ENCODE measurements at regions not wholly inside any gene's neighbourhood (a gene's known extent, or its start where the extent isn't known, plus 50 kb on each side); places are given as distances from the start of the nearest gene placed in this dataset.

DNA sequence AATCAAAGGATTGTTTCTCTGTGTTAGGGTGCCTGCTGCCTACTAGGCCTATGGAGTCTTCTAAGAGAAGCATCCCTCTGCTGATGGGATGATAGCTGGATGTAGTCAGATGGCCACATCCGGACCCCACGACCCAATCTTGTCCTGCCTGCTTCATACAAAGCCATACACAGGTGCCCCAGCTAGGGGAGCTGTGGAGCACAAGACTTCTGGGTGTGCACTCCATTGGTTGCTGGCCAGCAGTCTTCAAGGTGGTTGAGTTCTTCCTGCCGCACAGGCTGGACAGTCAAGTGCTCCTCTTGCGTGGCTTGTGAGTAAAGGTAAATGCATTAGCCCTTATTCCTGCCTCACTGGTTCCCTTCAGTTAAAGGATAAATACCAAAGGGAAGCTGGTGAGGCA, 120.2 kb downstream of the TEX36 start:
- TF ChIP-seq, protein P1, sequence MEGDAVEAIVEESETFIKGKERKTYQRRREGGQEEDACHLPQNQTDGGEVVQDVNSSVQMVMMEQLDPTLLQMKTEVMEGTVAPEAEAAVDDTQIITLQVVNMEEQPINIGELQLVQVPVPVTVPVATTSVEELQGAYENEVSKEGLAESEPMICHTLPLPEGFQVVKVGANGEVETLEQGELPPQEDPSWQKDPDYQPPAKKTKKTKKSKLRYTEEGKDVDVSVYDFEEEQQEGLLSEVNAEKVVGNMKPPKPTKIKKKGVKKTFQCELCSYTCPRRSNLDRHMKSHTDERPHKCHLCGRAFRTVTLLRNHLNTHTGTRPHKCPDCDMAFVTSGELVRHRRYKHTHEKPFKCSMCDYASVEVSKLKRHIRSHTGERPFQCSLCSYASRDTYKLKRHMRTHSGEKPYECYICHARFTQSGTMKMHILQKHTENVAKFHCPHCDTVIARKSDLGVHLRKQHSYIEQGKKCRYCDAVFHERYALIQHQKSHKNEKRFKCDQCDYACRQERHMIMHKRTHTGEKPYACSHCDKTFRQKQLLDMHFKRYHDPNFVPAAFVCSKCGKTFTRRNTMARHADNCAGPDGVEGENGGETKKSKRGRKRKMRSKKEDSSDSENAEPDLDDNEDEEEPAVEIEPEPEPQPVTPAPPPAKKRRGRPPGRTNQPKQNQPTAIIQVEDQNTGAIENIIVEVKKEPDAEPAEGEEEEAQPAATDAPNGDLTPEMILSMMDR (conservative IDR thresholded peaks at IDR 0.05): no peak
- H3K27ac ChIP-seq: no peak overlapping the region

DNA sequence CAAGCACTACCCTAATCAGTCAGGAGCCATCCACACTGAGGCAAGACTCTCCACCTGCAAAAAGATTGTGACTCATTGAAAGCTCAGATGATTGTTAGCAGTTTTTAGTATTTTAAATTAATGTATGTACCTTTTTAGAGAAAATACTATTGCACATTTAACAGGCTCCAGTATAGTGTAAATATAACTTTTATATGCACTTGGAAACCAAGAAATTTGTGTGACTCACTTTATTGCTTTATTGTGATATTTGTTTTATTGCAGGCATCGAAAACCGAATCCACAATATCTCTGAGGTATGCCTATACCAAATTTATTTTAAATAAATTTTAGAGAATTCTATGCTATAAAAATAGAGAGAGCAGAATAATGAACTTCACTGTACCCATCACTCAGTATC, 122.0 kb downstream of the TEX36 start:
- TF ChIP-seq, protein P1 (conservative IDR thresholded peaks at IDR 0.05): no peak
- H3K27ac ChIP-seq: no peak overlapping the region

DNA sequence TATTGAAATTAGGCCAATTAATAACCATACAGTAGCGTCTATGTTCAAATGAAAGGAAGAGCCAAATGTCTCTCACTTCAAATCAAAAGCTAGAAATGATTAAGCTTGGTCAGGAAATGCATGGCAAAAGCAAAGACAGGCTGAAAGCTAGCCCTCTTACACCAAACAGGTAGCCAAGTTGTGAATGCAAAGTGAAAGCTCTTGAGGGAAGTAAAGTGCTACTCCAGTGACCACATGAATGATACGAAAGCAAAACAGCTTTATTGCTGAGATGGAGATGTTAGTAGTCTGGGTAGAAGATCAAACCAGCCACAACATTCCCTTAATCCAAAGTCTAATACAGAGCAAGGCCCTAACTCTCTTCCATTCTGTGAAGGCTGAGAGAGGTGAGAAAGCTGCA, 123.8 kb downstream of the TEX36 start:
- H3K27ac ChIP-seq: no peak overlapping the region
- TF ChIP-seq, protein P1 (conservative IDR thresholded peaks at IDR 0.05): no peak

DNA sequence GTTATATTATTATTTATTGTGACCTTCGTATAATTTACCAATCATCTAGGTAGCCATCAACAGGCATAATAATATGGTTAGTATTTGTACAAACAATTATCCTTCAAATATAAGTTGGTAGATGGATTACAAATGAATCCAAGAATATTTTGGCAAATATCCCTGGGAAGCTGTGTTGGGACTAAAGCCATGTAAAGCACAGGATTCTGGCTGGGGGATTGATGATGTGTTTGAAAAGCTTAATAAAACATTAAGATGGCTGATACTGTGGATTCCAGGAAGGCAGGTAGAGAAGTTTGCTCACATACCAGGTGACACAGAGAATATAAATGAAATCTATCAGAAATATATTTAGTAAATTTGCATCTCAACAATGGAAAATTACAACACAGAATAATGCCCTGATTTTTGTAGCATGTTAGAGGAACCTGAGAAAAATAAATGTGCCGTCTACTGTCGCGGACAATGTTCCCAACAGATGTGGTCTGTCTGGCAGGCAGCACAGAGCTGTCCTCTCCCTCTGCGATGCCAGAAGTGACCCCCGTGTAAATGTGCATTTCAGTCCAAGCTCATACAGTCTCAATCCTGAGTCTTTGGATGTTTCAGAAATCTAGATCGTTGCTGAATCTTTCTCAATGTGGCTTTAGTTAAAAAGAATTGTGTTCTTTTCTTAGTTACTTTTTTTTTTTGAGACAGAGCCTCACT, 125.0 kb downstream of the TEX36 start:
- TF ChIP-seq, protein P1 (conservative IDR thresholded peaks at IDR 0.05): no peak
- no peak overlapping the region for H3K27ac ChIP-seq

DNA sequence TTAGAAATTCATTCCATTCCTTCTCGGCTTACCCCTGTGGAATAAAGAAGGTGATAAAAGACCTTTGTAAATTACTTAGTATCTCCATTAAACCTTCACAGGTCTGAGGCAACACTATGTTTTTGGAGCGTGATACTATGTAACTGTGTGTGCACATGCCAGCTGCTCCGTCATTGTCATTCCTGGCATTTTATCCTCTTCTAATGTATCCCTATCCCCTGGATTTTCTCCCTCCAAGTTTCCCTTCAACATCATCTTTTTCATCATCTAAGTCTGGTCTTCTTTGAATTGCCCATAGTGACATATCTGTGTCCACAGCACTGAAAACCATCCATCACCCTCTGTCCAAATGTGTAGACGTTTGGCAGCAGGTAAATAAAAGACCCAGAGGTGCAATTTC, 125.7 kb downstream of the TEX36 start:
- H3K27ac ChIP-seq: no peak overlapping the region
- TF ChIP-seq, protein P1 (conservative IDR thresholded peaks at IDR 0.05): no peak

DNA sequence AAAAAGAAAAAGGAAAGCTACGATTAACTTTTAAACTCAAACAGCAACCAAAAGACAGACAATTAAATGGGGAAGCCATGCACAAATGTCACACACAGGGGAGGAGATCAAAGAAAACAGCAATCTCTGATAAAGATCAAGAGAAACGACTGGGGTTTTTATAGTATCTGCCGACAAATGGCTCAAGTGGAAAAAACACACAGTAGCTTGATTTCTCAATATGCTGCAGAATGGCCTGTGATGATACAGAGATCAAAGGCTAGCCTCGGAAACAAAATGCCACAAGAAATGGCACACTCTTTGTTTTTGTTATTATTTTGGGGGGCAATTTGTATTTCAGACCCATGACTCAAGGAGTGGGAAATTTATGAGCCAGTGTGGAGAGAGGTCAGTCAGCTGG, 126.1 kb downstream of the TEX36 start:
- TF ChIP-seq, protein P1 (conservative IDR thresholded peaks at IDR 0.05): no peak
- no peak overlapping the region for H3K27ac ChIP-seq

DNA sequence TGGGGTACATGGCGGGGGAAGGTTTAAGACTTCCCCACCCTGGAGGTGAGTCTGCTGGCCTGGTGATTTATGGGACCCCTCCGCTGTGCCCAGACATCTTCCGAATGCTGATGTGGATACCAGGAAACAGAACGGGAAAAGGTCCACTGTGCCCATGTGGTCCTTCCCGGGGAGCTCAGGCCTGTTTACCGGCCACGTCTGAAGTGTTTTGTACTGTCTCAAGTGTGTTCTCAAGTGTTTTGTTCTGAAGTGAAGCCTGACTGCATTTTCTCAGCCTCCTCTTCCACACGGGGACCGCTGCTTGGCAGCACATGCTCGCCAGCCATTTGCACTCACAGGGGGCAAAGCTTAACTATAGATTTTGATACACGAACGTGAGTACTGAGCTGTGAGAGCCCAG, 127.2 kb downstream of the TEX36 start:
- no peak overlapping the region for H3K27ac ChIP-seq
- TF ChIP-seq, protein P1 (conservative IDR thresholded peaks at IDR 0.05): no peak

Measured in VCaP (cell line).